ENCODE measurements at regions not wholly inside any gene's neighbourhood (a gene's known extent, or its start where the extent isn't known, plus 50 kb on each side); places are given as distances from the start of the nearest gene placed in this dataset.

DNA sequence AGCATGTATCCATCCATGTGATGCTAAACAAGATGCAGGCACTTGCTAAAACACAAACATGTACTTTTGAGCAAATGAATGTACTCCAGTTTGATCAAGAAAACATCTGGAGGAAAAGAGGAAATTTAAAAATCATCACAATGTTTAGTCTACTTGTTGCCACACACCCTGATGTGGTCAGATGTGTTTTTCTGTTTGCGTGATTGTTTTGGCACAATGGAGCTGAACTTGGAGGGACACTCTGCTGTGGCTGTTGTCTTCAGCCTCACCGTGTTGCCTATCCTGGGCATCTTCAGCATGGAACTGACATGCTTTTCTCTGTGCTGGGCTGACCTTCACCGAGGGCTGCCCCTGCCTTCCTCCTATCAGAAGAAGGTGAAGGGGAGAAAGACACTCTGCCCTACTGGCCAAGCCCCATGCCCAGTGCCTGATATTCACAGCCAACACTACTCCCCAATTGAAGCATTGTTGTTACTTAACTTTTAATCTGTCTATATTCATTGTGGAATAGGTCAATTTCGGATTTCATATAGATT is 268.3 kb upstream of the IGFBP3 start:
- Histone ChIP-seq H3K27me3 (replicated peaks in 1 of 2; ENCODE audit: control insufficient read depth in 2 of 2, insufficient read depth in 2 of 2, low read length in 1 of 2) (no peaks in the 10 kb centered on the region), H3K27ac (ENCODE audit: control insufficient read depth, insufficient read depth) (no peak overlapping the region), H3K36me3 (ENCODE audit: control insufficient read depth in 2 of 2, insufficient read depth in 2 of 2, low read length in 1 of 2) (no peaks in the 10 kb centered on the region), H3K4me2 (ENCODE audit: control insufficient read depth, insufficient read depth) (no peak overlapping the region), H2AFZ (ENCODE audit: control insufficient read depth, low read depth, low read length) (no peak overlapping the region), H3K4me1 (ENCODE audit: control insufficient read depth, insufficient read depth, low read length) (no peaks in the 10 kb centered on the region), H4K20me1 (ENCODE audit: control insufficient read depth, insufficient read depth) (no peaks in the 10 kb centered on the region), H3K79me2 (ENCODE audit: control insufficient read depth, insufficient read depth, low read length) (no peaks in the 10 kb centered on the region), H3K9ac (ENCODE audit: control insufficient read depth, insufficient read depth, low read length) (no peak overlapping the region), H3K9me3 (replicated peaks; ENCODE audit: control insufficient read depth, insufficient read depth, low read length) (no peaks in the 10 kb centered on the region), H3K4me3 (no peak overlapping the region)
- ChIA-PET CTCF (interaction anchor here (1.0 to 1.3 kb wide), 3 partner anchors 9 to 267 kb away, joined by 3 read pairs; no protein-coding TSS in a partner anchor), RAD21 (ENCODE audit: unreplicated experiment) (no interaction called here), SMC1A (ENCODE audit: uncharacterized antibody, unreplicated experiment) (interaction anchor here (1.0 to 1.8 kb wide), 5 partner anchors 9 to 267 kb away, joined by 3 to 8 read pairs (median 4); no protein-coding TSS in a partner anchor), POLR2A (no interaction called here)
- 34% methylated on average over 4 of the region's 4 CpGs for WGBS (ENCODE audit: insufficient coverage, insufficient replicate concordance, low lambda C conversion rate, missing lambda C conversion rate)
- TF ChIP-seq, protein P1, sequence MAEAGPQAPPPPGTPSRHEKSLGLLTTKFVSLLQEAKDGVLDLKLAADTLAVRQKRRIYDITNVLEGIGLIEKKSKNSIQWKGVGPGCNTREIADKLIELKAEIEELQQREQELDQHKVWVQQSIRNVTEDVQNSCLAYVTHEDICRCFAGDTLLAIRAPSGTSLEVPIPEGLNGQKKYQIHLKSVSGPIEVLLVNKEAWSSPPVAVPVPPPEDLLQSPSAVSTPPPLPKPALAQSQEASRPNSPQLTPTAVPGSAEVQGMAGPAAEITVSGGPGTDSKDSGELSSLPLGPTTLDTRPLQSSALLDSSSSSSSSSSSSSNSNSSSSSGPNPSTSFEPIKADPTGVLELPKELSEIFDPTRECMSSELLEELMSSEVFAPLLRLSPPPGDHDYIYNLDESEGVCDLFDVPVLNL (IDR thresholded peaks at IDR 0.05; ENCODE audit: low read depth, low read length): no peak
- TF ChIP-seq IKZF2 (IDR thresholded peaks at IDR 0.05) (no peak), TBL1XR1 (IDR thresholded peaks at IDR 0.05; ENCODE audit: low read depth, low read length) (no peak), KLF5 (IDR thresholded peaks at IDR 0.05; ENCODE audit: partially characterized antibody) (no peak), STAT3 (IDR thresholded peaks at IDR 0.05; ENCODE audit: low read depth, low read length) (no peak), IRF4 (IDR thresholded peaks at IDR 0.05; ENCODE audit: low read depth, low read length) (no peak), FOXK2 (IDR thresholded peaks at IDR 0.05) (no peak), NFYA (IDR thresholded peaks at IDR 0.05; ENCODE audit: borderline replicate concordance, low read depth, low read length) (no peak), POLR2AphosphoS2 (IDR thresholded peaks at IDR 0.05; ENCODE audit: low read depth, low read length) (no peak), EGR1 (IDR thresholded peaks at IDR 0.05; ENCODE audit: borderline replicate concordance in 1 of 2, low read depth in 2 of 2, low read length in 2 of 2) (no peak), SIN3A (IDR thresholded peaks at IDR 0.05; ENCODE audit: low read depth, low read length) (no peak), WRNIP1 (IDR thresholded peaks at IDR 0.05; ENCODE audit: borderline replicate concordance, low read depth, low read length) (no peak)
- TF ChIP-seq, protein P2, sequence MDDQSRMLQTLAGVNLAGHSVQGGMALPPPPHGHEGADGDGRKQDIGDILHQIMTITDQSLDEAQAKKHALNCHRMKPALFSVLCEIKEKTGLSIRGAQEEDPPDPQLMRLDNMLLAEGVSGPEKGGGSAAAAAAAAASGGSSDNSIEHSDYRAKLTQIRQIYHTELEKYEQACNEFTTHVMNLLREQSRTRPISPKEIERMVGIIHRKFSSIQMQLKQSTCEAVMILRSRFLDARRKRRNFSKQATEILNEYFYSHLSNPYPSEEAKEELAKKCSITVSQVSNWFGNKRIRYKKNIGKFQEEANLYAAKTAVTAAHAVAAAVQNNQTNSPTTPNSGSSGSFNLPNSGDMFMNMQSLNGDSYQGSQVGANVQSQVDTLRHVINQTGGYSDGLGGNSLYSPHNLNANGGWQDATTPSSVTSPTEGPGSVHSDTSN (IDR thresholded peaks at IDR 0.05; ENCODE audit: insufficient replicate concordance, low read depth, low read length): no peak
- TF ChIP-seq, protein P3, sequence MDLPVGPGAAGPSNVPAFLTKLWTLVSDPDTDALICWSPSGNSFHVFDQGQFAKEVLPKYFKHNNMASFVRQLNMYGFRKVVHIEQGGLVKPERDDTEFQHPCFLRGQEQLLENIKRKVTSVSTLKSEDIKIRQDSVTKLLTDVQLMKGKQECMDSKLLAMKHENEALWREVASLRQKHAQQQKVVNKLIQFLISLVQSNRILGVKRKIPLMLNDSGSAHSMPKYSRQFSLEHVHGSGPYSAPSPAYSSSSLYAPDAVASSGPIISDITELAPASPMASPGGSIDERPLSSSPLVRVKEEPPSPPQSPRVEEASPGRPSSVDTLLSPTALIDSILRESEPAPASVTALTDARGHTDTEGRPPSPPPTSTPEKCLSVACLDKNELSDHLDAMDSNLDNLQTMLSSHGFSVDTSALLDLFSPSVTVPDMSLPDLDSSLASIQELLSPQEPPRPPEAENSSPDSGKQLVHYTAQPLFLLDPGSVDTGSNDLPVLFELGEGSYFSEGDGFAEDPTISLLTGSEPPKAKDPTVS (IDR thresholded peaks at IDR 0.05; ENCODE audit: low read depth, low read length): no peak
- no peak for ATAC-seq
- no peak for DNase-seq (ENCODE audit: low read depth, low spot score)
- BruUV-seq (replicated peaks): no TSS peak
- intact Hi-C loops (cut with micrococcal nuclease; ENCODE audit: unreplicated experiment) (no loop called here), in situ Hi-C loops (cut with MboI) (no loop called here)
- FAIRE-seq: no peak
